ENCODE measurements at regions not wholly inside any gene's neighbourhood (a gene's known extent, or its start where the extent isn't known, plus 50 kb on each side); places are given as distances from the start of the nearest gene placed in this dataset.
"Not testable (repeated sequence)": the region's sequence is repeated elsewhere in the genome, so short reads cannot be mapped to it uniquely, and the experiment has no call there.

DNA sequence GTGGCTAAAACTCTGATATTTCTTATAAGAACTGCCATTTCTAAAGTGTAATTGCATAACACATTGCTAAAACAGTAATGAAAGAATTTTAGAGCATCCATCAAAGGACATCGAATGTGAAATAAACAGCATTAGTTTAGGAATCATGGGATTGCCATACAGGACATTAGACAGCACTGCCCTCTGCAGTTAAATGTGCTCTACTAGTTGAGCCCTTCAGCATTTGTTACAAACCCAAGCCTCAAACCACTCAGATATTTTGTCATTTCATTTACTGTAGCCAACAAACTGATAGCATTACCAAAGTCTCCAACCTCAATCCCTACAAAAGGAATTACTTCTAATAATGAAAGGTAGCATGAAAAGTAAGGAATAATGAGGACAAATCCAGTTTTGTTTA lies 116.8 kb upstream of the COX7C start:
- no peaks in the 10 kb centered on the region for H3K36me3 ChIP-seq (ENCODE audit: insufficient read depth, low read length)
- no peaks in the 10 kb centered on the region for H3K4me1 ChIP-seq (ENCODE audit: insufficient read depth, low read length)
- no peaks in the 10 kb centered on the region for H3K27me3 ChIP-seq (ENCODE audit: insufficient read depth, low read length)
- DNase-seq (ENCODE audit: insufficient read length, low spot score, missing footprints) = no peak
- H3K4me2 ChIP-seq (ENCODE audit: insufficient read depth, low read length) = no peak overlapping the region
- H3K27ac ChIP-seq (ENCODE audit: low read depth, low read length) = no peak overlapping the region
- H4K20me1 ChIP-seq (ENCODE audit: insufficient read depth, low read length) = no peaks in the 10 kb centered on the region
- no peaks in the 10 kb centered on the region for H3K79me2 ChIP-seq (ENCODE audit: insufficient read depth, low read length)
- TF ChIP-seq, protein P1, sequence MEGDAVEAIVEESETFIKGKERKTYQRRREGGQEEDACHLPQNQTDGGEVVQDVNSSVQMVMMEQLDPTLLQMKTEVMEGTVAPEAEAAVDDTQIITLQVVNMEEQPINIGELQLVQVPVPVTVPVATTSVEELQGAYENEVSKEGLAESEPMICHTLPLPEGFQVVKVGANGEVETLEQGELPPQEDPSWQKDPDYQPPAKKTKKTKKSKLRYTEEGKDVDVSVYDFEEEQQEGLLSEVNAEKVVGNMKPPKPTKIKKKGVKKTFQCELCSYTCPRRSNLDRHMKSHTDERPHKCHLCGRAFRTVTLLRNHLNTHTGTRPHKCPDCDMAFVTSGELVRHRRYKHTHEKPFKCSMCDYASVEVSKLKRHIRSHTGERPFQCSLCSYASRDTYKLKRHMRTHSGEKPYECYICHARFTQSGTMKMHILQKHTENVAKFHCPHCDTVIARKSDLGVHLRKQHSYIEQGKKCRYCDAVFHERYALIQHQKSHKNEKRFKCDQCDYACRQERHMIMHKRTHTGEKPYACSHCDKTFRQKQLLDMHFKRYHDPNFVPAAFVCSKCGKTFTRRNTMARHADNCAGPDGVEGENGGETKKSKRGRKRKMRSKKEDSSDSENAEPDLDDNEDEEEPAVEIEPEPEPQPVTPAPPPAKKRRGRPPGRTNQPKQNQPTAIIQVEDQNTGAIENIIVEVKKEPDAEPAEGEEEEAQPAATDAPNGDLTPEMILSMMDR (IDR thresholded peaks at IDR 0.05; ENCODE audit: extremely low read depth, low read depth, low read length) = no peak
- no peak overlapping the region for H3K4me3 ChIP-seq (ENCODE audit: insufficient read depth, low read length)
- no peak overlapping the region for H2AFZ ChIP-seq (ENCODE audit: low read length)
- no peaks in the 10 kb centered on the region for H3K9me3 ChIP-seq (ENCODE audit: low read depth, low read length)

DNA sequence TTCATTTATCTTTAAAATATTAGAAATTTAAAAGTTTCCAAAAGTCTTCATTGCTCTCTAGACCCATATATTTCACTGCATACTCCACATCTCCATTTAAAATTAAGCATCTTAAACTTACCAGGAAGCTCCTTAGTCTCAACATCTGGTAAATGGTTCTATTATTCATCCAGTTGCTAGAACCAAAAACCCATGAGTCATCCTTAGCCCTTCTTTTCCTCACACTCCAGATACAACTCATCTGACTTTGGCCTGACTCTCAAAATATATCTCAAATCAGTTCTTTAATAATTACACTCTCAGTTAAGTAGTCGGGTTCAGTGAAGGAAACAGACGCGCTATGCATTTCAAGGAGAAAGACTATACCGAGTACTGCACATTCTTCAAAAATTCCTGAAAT lies 110.2 kb upstream of the COX7C start:
- peak; percentile 62 for DNase-seq (ENCODE audit: insufficient read length, low spot score, missing footprints)
- H3K36me3 ChIP-seq (ENCODE audit: insufficient read depth, low read length) = no peaks in the 10 kb centered on the region
- H3K4me2 ChIP-seq (ENCODE audit: insufficient read depth, low read length) = no peak overlapping the region
- no peak overlapping the region for H3K27ac ChIP-seq (ENCODE audit: low read depth, low read length)
- no peak overlapping the region for H3K4me3 ChIP-seq (ENCODE audit: insufficient read depth, low read length)
- no peaks in the 10 kb centered on the region for H4K20me1 ChIP-seq (ENCODE audit: insufficient read depth, low read length)
- H2AFZ ChIP-seq (ENCODE audit: low read length) = no peak overlapping the region
- H3K27me3 ChIP-seq (ENCODE audit: insufficient read depth, low read length) = no peaks in the 10 kb centered on the region
- no peaks in the 10 kb centered on the region for H3K4me1 ChIP-seq (ENCODE audit: insufficient read depth, low read length)
- no peaks in the 10 kb centered on the region for H3K79me2 ChIP-seq (ENCODE audit: insufficient read depth, low read length)
- H3K9me3 ChIP-seq (ENCODE audit: low read depth, low read length) = no peaks in the 10 kb centered on the region
- TF ChIP-seq, protein P1 (IDR thresholded peaks at IDR 0.05; ENCODE audit: extremely low read depth, low read depth, low read length) = no peak

DNA sequence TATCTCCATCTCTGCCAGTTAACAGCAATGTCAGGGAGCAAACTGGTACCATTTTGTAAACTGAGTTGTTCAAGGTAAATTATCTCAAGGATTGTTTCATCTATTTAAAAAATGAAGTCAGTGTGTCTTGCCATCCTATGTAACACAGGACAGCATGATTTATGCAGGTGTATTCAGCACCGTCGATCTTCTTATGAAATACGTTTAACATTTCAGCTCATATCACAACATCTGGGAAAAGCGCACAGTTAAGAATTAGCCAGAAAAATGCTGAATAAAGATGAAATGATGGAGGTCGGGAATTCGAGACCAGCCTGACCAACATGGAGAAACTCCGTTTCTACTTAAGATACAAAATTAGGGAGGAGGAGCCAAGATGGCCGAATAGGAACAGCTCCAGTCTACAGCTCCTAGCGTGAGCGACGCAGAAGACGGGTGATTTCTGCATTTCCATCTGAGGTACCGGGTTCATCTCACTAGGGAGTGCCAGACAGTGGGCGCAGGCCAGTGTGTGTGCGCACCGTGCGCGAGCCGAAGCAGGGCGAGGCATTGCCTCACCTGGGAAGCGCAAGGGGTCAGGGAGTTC lies 107.3 kb upstream of the COX7C start:
- H3K4me1 ChIP-seq (ENCODE audit: insufficient read depth, low read length); H3K79me2 ChIP-seq (ENCODE audit: insufficient read depth, low read length); H2AFZ ChIP-seq (ENCODE audit: low read length); H3K27ac ChIP-seq (ENCODE audit: low read depth, low read length); H3K4me3 ChIP-seq (ENCODE audit: insufficient read depth, low read length); H3K27me3 ChIP-seq (ENCODE audit: insufficient read depth, low read length); H3K36me3 ChIP-seq (ENCODE audit: insufficient read depth, low read length); H3K9me3 ChIP-seq (ENCODE audit: low read depth, low read length); H4K20me1 ChIP-seq (ENCODE audit: insufficient read depth, low read length); H3K4me2 ChIP-seq (ENCODE audit: insufficient read depth, low read length): not testable (repeated sequence)
- peak; percentile 26 for DNase-seq (ENCODE audit: insufficient read length, low spot score, missing footprints)

DNA sequence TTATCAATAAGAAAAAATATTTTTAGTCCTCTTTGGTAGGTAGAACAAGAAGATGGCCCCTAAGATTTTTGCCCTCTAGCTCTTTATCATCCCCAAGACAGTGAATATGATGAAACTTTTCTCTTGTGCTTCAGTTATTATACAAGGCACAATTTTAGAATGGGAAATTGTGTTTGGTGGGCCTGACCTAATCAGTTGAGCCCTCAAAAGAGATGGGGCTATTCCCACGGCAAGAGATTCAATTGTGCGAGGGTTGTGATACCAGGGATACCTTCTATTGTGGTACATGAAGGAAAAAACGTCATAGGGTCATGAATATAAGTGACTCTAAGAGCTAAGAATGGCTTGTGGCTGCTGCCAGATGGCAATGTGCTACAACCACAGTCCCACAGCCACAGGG lies 94.0 kb upstream of the COX7C start:
- no peak overlapping the region for H3K27ac ChIP-seq (ENCODE audit: low read depth, low read length)
- no peaks in the 10 kb centered on the region for H4K20me1 ChIP-seq (ENCODE audit: insufficient read depth, low read length)
- H3K4me2 ChIP-seq (ENCODE audit: insufficient read depth, low read length) = no peak overlapping the region
- DNase-seq (ENCODE audit: insufficient read length, low spot score, missing footprints) = no peak
- TF ChIP-seq, protein P1 (IDR thresholded peaks at IDR 0.05; ENCODE audit: extremely low read depth, low read depth, low read length) = no peak
- no peaks in the 10 kb centered on the region for H3K27me3 ChIP-seq (ENCODE audit: insufficient read depth, low read length)
- H3K4me1 ChIP-seq (ENCODE audit: insufficient read depth, low read length) = no peaks in the 10 kb centered on the region
- no peak overlapping the region for H2AFZ ChIP-seq (ENCODE audit: low read length)
- H3K4me3 ChIP-seq (ENCODE audit: insufficient read depth, low read length) = no peak overlapping the region
- H3K79me2 ChIP-seq (ENCODE audit: insufficient read depth, low read length) = no peaks in the 10 kb centered on the region
- H3K36me3 ChIP-seq (ENCODE audit: insufficient read depth, low read length) = no peaks in the 10 kb centered on the region
- H3K9me3 ChIP-seq (ENCODE audit: low read depth, low read length) = no peaks in the 10 kb centered on the region
